Gastrocnemius medialis (tissue), 4 donors: ENCODE measurements at regions not wholly inside any gene's neighbourhood (a gene's known extent, or its start where the extent isn't known, plus 50 kb on each side); places are given as distances from the start of the nearest gene placed in this dataset.

Experiments
- ATAC-seq, 2 donors: fragments of 150-250 bp; one replicate each; pipeline ENCODE4 v1.9.1; 2016
- DNase-seq, 2 donors: peaks; one replicate each; pipeline ENCODE4 v3.0.0-alpha.2; 2019
- H3K27ac ChIP-seq, 4 donors: fragments of 200-600 bp; sonication (generic); 1 replicate in 1 of 4; 2 replicates in 3 of 4; pipeline ENCODE4 v1.5.1; 2016 to 2018; ENCODE audit warnings: mild to moderate bottlenecking in 2 of 4, moderate library complexity in 1 of 4
- H3K27me3 ChIP-seq, 3 donors: fragments of 200-600 bp; sonication (generic) in 2 of 3; 1 replicate in 1 of 3; 2 replicates in 2 of 3; pipeline versions ENCODE4 v1.5.1 to v1.6.0; 2016 to 2019; ENCODE audit warnings: mild to moderate bottlenecking in 1 of 3, moderate library complexity in 1 of 3
- H3K36me3 ChIP-seq, 2 donors: fragments of 200-600 bp; sonication (generic) in 1 of 2; one replicate each; pipeline ENCODE4 v1.5.1; 2017 to 2018
- H3K4me1 ChIP-seq, 2 donors: fragments of 200-600 bp; sonication (generic) in 1 of 2; one replicate each; pipeline ENCODE4 v1.5.1; 2016 to 2017; ENCODE audit warnings: mild to moderate bottlenecking in 2 of 2
- H3K4me3 ChIP-seq, 4 donors: fragments of 200-600 bp; sonication (generic) in 3 of 4; 1 replicate in 1 of 4; 2 replicates in 3 of 4; pipeline ENCODE4 v1.5.1; 2016 to 2019; ENCODE audit warnings: mild to moderate bottlenecking in 2 of 4
- H3K9me3 ChIP-seq, 3 donors: fragments of 200-600 bp; sonication (generic) in 2 of 3; 1 replicate in 1 of 3; 2 replicates in 2 of 3; pipeline ENCODE4 v1.5.1; 2016 to 2019
- POLR2A ChIP-seq, 2 donors: fragments of 450-650 bp; IDR thresholded peaks; one replicate each; pipeline ENCODE4 v1.6.1; 2017; ENCODE audit warnings: antibody characterized with exemption in 2 of 2, mild to moderate bottlenecking in 2 of 2, moderate library complexity in 2 of 2
- in situ Hi-C, 4 donors: fragments of 200-750 bp; cut with MboI; loops; one replicate each; pipeline versions ENCODE4 v1.15.0 to v1.8.0; 2017; ENCODE audit warnings: low sequenced_read_pairs in 4 of 4
- intact Hi-C: fragments of 100-400 bp; cut with DNase I; formaldehyde crosslinking; loops from one replicate; pipeline ENCODE4 v1.15.1; 2023; ENCODE audit warnings: low total_unique reads
- TF ChIP-seq, protein P1 (sequence below), 5 experiments: fragments of 450-650 bp in 3 of 5; fragments of 200-600 bp in 2 of 5; sonication (generic) in 2 of 5; IDR thresholded peaks in 4 of 5; conservative IDR thresholded peaks in 1 of 5; 1 replicate in 4 of 5; 2 replicates in 1 of 5; pipeline ENCODE4 v1.5.1; 2016 to 2019; ENCODE audit warnings: antibody characterized with exemption in 5 of 5, mild to moderate bottlenecking in 3 of 5, moderate library complexity in 3 of 5

DNA sequence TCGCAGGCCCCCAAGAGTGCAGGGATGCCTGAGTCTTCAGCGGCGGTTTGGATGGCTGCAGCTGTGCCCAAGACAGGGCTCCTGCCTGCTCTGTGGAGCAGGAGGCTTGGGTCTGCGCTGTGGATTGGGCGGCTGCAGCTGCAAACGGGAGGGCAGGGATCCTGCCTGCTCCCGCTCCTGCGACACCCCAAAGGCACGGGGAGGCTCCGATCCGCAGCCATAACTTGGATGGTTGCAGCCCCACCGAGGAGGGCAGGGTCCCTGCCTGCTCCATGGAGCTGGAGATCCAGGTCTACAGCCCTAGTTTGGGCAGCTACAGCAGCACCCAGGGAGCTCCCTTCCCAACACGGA is 898.8 kb upstream of the NEGR1 start:
- TF ChIP-seq, protein P1, sequence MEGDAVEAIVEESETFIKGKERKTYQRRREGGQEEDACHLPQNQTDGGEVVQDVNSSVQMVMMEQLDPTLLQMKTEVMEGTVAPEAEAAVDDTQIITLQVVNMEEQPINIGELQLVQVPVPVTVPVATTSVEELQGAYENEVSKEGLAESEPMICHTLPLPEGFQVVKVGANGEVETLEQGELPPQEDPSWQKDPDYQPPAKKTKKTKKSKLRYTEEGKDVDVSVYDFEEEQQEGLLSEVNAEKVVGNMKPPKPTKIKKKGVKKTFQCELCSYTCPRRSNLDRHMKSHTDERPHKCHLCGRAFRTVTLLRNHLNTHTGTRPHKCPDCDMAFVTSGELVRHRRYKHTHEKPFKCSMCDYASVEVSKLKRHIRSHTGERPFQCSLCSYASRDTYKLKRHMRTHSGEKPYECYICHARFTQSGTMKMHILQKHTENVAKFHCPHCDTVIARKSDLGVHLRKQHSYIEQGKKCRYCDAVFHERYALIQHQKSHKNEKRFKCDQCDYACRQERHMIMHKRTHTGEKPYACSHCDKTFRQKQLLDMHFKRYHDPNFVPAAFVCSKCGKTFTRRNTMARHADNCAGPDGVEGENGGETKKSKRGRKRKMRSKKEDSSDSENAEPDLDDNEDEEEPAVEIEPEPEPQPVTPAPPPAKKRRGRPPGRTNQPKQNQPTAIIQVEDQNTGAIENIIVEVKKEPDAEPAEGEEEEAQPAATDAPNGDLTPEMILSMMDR (IDR thresholded peaks at IDR 0.05 in 4 of 5, conservative IDR thresholded peaks at IDR 0.05 in 1 of 5), result no peak
- no peaks in the 10 kb centered on the region for H3K27me3 ChIP-seq
- no peak overlapping the region for H3K27ac ChIP-seq
- H3K4me1 ChIP-seq, result no peaks in the 10 kb centered on the region
- intact Hi-C loops (no loop called here), in situ Hi-C loops (no loop called here)
- H3K36me3 ChIP-seq, result no peaks in the 10 kb centered on the region
- H3K9me3 ChIP-seq, result no peaks in the 10 kb centered on the region
- no peak overlapping the region for H3K4me3 ChIP-seq
- DNase-seq (no peak), ATAC-seq (no peak)

DNA sequence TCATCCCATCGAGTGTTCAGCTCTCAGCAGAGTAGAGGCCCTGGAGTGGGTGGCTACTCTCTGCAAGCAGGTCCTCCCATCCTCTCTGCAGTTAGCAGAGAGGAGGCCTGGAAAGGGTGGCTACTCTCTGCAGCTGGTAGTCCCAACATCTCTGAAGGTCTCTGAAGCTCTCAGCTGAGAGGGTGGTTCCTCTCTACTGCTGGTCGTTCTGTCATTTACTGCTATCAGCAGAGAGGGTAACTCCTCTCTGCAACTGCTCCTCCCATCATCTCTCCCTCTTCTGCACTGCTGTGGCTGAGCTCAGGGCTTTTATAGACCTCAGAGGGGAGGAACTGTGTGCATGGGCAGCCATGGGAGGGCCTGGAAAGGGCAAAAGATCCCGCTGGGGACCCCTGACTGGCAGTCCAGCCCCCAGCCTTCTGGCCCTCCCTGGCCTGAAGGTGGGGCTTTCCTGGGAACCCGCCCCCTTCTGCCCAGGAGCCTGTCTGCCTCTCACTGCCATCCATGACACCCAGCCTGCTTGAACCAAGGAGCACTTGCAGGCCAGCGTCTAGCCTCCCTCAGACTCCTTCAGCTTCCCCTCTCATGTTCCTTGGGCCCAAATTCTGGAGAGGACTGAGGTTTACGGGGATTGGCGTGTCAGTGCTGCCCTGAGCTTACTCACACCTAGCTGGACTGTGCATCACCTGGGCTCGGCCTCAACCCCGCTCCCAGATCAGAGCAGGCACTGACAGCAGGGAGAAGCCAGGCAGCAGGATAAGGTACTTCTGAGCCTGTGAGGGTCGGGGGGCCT is 898.3 kb upstream of the NEGR1 start:
- H3K27me3 ChIP-seq, result no peaks in the 10 kb centered on the region
- DNase-seq, result no peak
- no peaks in the 10 kb centered on the region for H3K36me3 ChIP-seq
- H3K9me3 ChIP-seq, result no peaks in the 10 kb centered on the region
- in situ Hi-C loops, result no loop called here
- ATAC-seq, result no peak
- no peaks in the 10 kb centered on the region for H3K4me1 ChIP-seq
- no peak overlapping the region for H3K27ac ChIP-seq
- intact Hi-C loops, result no loop called here
- TF ChIP-seq, protein P1 (IDR thresholded peaks at IDR 0.05 in 4 of 5, conservative IDR thresholded peaks at IDR 0.05 in 1 of 5), result no peak
- TF ChIP-seq POLR2A (IDR thresholded peaks at IDR 0.05), result no peak
- H3K4me3 ChIP-seq, result no peak overlapping the region

DNA sequence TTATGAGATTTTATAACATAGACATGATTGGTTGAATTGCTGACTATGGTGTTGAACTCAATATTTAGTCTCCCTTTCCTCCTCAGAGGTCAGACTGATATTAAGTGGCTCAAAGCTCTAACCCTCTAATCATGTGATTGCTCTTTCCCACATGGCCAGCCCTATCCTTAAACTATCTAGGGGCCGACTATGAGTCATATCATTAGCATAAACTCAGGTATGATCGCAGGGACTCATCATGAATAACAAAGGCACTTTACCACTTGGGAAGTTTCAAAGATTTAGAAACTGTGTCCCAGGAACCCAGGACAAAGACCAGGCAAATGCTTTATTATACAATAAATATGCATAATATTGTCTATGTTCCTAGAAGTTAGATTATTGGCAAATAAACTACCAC is 894.6 kb upstream of the NEGR1 start:
- Histone ChIP-seq H3K4me3 (no peak overlapping the region), H3K27me3 (no peaks in the 10 kb centered on the region), H3K9me3 (no peaks in the 10 kb centered on the region), H3K4me1 (no peaks in the 10 kb centered on the region), H3K27ac (no peak overlapping the region), H3K36me3 (no peaks in the 10 kb centered on the region)
- in situ Hi-C loops (no loop called here), intact Hi-C loops (no loop called here)
- TF ChIP-seq POLR2A (IDR thresholded peaks at IDR 0.05), result no peak
- TF ChIP-seq, protein P1 (IDR thresholded peaks at IDR 0.05 in 4 of 5, conservative IDR thresholded peaks at IDR 0.05 in 1 of 5), result no peak
- DNase-seq (no peak), ATAC-seq (no peak)

DNA sequence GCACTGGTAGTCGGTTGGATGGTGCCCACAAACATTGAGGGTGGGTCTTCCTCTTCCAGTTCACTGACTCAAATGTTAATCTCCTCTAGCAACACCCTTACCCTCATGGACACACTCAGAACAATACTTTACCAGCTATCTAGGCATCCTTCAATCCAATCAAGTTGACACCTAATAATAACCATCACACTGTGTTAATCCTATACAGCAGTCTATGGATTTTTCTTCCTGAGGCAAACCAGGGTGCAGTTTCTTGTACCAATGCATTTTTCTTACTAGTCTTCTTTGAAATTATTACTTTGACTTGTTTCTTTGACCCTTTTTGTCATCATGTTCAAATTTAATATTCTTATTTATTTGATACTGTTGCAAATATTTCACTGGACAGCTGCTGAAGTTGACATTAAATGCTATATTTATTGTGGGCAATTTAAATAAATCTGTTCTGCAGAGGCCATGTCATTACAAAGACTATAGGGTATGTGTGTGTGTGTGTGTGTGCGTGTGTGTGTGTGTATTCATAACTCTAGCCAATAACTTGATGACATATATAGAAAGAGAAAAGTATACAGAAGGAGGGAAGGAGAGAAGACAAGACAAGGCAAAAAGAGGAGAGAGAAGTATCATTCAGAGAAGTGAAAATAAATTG is 884.8 kb upstream of the NEGR1 start:
- intact Hi-C loops (no loop called here), in situ Hi-C loops (no loop called here)
- Histone ChIP-seq H3K4me1 (no peaks in the 10 kb centered on the region), H3K4me3 (no peak overlapping the region), H3K27ac (no peak overlapping the region), H3K9me3 (no peaks in the 10 kb centered on the region), H3K36me3 (no peaks in the 10 kb centered on the region), H3K27me3 (no peaks in the 10 kb centered on the region)
- TF ChIP-seq, protein P1 (IDR thresholded peaks at IDR 0.05 in 4 of 5, conservative IDR thresholded peaks at IDR 0.05 in 1 of 5), result no peak
- no peak for TF ChIP-seq POLR2A (IDR thresholded peaks at IDR 0.05)
- no peak for ATAC-seq
- no peak for DNase-seq
